KMS-11 (cell line): ENCODE measurements at regions not wholly inside any gene's neighbourhood (a gene's known extent, or its start where the extent isn't known, plus 50 kb on each side); places are given as distances from the start of the nearest gene placed in this dataset.
A peak's percentile ranks its signal among the peaks of the same experiment; 100 is the strongest.

ENCODE experiments used
- H2AFZ ChIP-seq: fragments of 200-600 bp; sonication (generic); 2 replicates; pipeline ENCODE4 v1.6.1; 2016; ENCODE audit warnings: antibody characterized with exemption, mixed run types, low read depth
- H3K27ac ChIP-seq: fragments of 200-600 bp; sonication (generic); 2 replicates; pipeline ENCODE4 v1.6.1; 2016; ENCODE audit warnings: mild to moderate bottlenecking, mixed run types
- H3K27me3 ChIP-seq: fragments of 200-600 bp; sonication (generic); 2 replicates; pipeline ENCODE4 v1.6.1; 2017; ENCODE audit warnings: mild to moderate bottlenecking, low read depth, mixed run types, moderate library complexity; ENCODE audit not compliant: insufficient read depth
- H3K36me3 ChIP-seq: fragments of 200-600 bp; sonication (generic); 2 replicates; pipeline ENCODE4 v1.6.1; 2017; ENCODE audit warnings: mild to moderate bottlenecking, mixed run types; ENCODE audit not compliant: insufficient read depth
- H3K4me1 ChIP-seq: fragments of 200-600 bp; sonication (generic); 2 replicates; pipeline ENCODE4 v1.6.1; 2016; ENCODE audit warnings: mild to moderate bottlenecking, low read depth, mixed run types; ENCODE audit not compliant: poor library complexity, severe bottlenecking
- H3K4me2 ChIP-seq: fragments of 200-600 bp; sonication (generic); 2 replicates; pipeline ENCODE4 v1.7.0; 2016; ENCODE audit warnings: mild to moderate bottlenecking, mixed run types
- H3K4me3 ChIP-seq: fragments of 200-600 bp; sonication (generic); IDR thresholded peaks from 2 replicates; pipeline ENCODE4 v1.6.1; 2017; ENCODE audit warnings: low read depth, low read length, mixed read lengths; ENCODE audit not compliant: insufficient read depth
- H3K79me2 ChIP-seq: fragments of 200-600 bp; sonication (generic); 2 replicates; pipeline ENCODE4 v1.6.1; 2016; ENCODE audit warnings: low read depth, mixed run types; ENCODE audit not compliant: insufficient read depth
- H3K9ac ChIP-seq: fragments of 200-600 bp; sonication (generic); 2 replicates; pipeline ENCODE4 v1.6.1; 2016; ENCODE audit warnings: mild to moderate bottlenecking, mixed run types
- H4K20me1 ChIP-seq: fragments of 200-600 bp; sonication (generic); 2 replicates; pipeline ENCODE4 v1.6.1; 2016; ENCODE audit warnings: mild to moderate bottlenecking, mixed run types; ENCODE audit not compliant: insufficient read depth
- TF ChIP-seq, protein P1 (sequence below): fragments of 200-600 bp; sonication (generic); conservative IDR thresholded peaks from 2 replicates; pipeline ENCODE4 v1.6.1; 2017; ENCODE audit warnings: low read depth, mild to moderate bottlenecking, antibody characterized with exemption, low read length, moderate library complexity, mixed read lengths

DNA sequence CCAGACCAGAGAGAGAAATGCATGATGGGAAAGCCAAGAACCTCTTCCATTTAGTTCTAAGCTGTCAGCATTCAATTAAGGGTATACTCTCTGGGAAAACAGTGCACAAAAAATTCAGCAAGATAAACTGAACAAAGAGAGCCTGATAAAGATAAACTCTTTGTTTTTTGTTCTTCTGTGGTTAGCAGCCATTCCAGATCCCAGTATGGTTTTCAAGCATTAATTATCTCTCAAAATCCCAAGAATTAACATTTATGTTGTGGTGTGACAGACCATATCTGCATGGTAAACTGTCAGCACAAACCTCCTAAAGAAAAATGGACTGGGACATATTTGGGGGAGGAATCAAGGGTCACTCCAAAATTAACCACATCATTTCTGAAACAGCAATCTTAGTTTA is 124.0 kb upstream of the LRRN1 start:
- TF ChIP-seq, protein P1, sequence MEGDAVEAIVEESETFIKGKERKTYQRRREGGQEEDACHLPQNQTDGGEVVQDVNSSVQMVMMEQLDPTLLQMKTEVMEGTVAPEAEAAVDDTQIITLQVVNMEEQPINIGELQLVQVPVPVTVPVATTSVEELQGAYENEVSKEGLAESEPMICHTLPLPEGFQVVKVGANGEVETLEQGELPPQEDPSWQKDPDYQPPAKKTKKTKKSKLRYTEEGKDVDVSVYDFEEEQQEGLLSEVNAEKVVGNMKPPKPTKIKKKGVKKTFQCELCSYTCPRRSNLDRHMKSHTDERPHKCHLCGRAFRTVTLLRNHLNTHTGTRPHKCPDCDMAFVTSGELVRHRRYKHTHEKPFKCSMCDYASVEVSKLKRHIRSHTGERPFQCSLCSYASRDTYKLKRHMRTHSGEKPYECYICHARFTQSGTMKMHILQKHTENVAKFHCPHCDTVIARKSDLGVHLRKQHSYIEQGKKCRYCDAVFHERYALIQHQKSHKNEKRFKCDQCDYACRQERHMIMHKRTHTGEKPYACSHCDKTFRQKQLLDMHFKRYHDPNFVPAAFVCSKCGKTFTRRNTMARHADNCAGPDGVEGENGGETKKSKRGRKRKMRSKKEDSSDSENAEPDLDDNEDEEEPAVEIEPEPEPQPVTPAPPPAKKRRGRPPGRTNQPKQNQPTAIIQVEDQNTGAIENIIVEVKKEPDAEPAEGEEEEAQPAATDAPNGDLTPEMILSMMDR: no peak
- H3K27me3 ChIP-seq: no peaks in the 10 kb centered on the region
- peak overlapping the region; percentile 29 for H3K27ac ChIP-seq
- peaks cover 34% of the 10 kb centered on the region for H3K4me1 ChIP-seq
- no peaks in the 10 kb centered on the region for H3K79me2 ChIP-seq
- H4K20me1 ChIP-seq: no peaks in the 10 kb centered on the region
- no peak overlapping the region for H3K9ac ChIP-seq
- peak overlapping the region; percentile 22; the same call in 1 of the 2 replicates for H2AFZ ChIP-seq
- H3K4me2 ChIP-seq: peak overlapping the region; percentile 51; the same call in 1 of the 2 replicates
- H3K4me3 ChIP-seq: no peak overlapping the region
- no peaks in the 10 kb centered on the region for H3K36me3 ChIP-seq

GRCh38 chr3:3666664-3667063 is 132.6 kb upstream of the LRRN1 start:
- no peaks in the 10 kb centered on the region for H3K36me3 ChIP-seq
- no peaks in the 10 kb centered on the region for H3K79me2 ChIP-seq
- no peaks in the 10 kb centered on the region for H3K27me3 ChIP-seq
- H2AFZ ChIP-seq: peak overlapping the region; percentile 79; the same call in 1 of the 2 replicates
- H3K4me2 ChIP-seq: peak overlapping the region; percentile 94
- peak overlapping the region; percentile 68; the same call in 1 of the 2 replicates for H3K9ac ChIP-seq
- H3K4me1 ChIP-seq: peaks cover 35% of the 10 kb centered on the region
- TF ChIP-seq, protein P1: no peak
- H3K4me3 ChIP-seq: peak overlapping the region; percentile 33
- peak overlapping the region; percentile 88 for H3K27ac ChIP-seq
- no peaks in the 10 kb centered on the region for H4K20me1 ChIP-seq

DNA sequence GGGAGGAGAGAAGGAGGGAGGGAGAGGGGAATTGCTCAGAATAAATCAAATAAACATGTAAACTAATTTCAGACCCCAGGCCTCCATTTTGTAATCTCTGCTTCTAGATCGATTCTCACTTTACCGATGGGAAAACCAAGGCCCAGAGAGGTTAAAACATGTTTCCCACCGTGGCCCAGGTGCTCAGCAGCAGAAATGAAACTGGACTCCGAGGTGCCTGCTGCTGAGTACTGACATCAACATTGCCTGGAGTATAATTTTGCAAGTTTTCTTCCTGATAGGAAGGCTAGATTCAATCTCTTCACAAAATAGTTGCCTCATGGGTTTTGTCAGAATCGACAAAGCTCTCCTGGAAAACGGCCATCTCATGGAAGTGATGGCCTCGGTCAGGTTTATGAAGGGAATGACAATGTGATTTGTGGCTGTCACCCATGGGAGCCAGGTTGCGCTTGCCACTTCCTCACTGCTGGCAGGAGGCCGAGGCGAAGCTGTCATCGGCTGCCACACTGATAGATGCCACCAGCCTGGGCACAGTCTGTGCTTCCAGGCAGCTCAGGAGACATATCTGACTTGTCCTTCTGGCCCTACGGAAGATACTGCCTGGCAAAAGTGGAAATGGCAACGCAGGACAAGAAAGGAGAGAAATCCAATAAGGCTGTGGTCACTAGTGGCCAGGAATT is 133.1 kb upstream of the LRRN1 start:
- Histone ChIP-seq H2AFZ (peak overlapping the region; percentile 79), H3K4me2 (peak overlapping the region; percentile 94), H3K9ac (peak overlapping the region; percentile 68), H3K4me3 (peak overlapping the region; percentile 33), H3K27ac (peak overlapping the region; percentile 88), H3K36me3 (no peaks in the 10 kb centered on the region), H3K4me1 (peaks cover 35% of the 10 kb centered on the region), H4K20me1 (no peaks in the 10 kb centered on the region), H3K79me2 (no peaks in the 10 kb centered on the region), H3K27me3 (no peaks in the 10 kb centered on the region)
- TF ChIP-seq, protein P1: no peak

DNA sequence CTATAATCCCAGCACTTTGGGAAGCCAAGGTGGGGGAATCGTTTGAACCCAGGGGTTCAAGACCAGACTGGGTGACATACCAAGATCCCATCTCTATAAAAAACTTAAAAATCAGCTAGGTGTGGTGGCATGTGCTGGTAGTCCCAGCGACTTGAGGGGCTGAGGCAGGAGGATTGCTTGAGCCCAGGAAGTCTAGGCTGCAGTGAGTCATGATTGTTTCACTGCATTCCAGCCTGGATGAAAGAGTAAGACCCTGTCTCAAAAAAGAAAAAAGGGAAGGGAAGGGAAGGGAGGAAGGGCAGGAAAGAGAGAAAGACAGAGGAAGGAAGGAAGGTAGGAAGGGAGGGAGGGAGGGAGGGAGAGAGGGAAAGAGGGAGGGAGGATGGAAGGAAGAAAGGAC is 133.7 kb upstream of the LRRN1 start:
- Histone ChIP-seq H3K79me2 (no peaks in the 10 kb centered on the region), H4K20me1 (no peaks in the 10 kb centered on the region), H3K4me2 (peak overlapping the region; percentile 25; the same call in 1 of the 2 replicates), H3K27ac (peak overlapping the region; percentile 53; the same call in 1 of the 2 replicates), H3K4me1 (peaks cover 35% of the 10 kb centered on the region), H2AFZ (no peak overlapping the region; the same call in 1 of the 2 replicates), H3K4me3 (no peak overlapping the region), H3K36me3 (no peaks in the 10 kb centered on the region), H3K9ac (peak overlapping the region; percentile 14; the same call in 1 of the 2 replicates), H3K27me3 (no peaks in the 10 kb centered on the region)
- TF ChIP-seq, protein P1: no peak
